Neuron (in vitro differentiated cells): ENCODE measurements at regions not wholly inside any gene's neighbourhood (a gene's known extent, or its start where the extent isn't known, plus 50 kb on each side); places are given as distances from the start of the nearest gene placed in this dataset.

Source experiments
- H2AFZ ChIP-seq: one replicate; pipeline ENCODE4 v1.6.1; 2013; ENCODE audit warnings: low read depth, mild to moderate bottlenecking, inconsistent platforms, low read length, moderate library complexity
- H3K27me3 ChIP-seq: one replicate; pipeline ENCODE4 v1.6.1; 2013; ENCODE audit warnings: low read length; ENCODE audit not compliant: insufficient read depth
- H3K36me3 ChIP-seq: one replicate; pipeline ENCODE4 v1.6.1; 2013; ENCODE audit warnings: low read length; ENCODE audit not compliant: insufficient read depth
- H3K4me1 ChIP-seq: one replicate; pipeline ENCODE4 v1.6.1; 2013; ENCODE audit warnings: low read length; ENCODE audit not compliant: insufficient read depth
- H3K4me3 ChIP-seq: 2 replicates; pipeline ENCODE4 v1.5.1; 2013; ENCODE audit warnings: mild to moderate bottlenecking, low read length, moderate library complexity
- H3K9me3 ChIP-seq: one replicate; pipeline ENCODE4 v1.6.1; 2013; ENCODE audit warnings: low read length

DNA sequence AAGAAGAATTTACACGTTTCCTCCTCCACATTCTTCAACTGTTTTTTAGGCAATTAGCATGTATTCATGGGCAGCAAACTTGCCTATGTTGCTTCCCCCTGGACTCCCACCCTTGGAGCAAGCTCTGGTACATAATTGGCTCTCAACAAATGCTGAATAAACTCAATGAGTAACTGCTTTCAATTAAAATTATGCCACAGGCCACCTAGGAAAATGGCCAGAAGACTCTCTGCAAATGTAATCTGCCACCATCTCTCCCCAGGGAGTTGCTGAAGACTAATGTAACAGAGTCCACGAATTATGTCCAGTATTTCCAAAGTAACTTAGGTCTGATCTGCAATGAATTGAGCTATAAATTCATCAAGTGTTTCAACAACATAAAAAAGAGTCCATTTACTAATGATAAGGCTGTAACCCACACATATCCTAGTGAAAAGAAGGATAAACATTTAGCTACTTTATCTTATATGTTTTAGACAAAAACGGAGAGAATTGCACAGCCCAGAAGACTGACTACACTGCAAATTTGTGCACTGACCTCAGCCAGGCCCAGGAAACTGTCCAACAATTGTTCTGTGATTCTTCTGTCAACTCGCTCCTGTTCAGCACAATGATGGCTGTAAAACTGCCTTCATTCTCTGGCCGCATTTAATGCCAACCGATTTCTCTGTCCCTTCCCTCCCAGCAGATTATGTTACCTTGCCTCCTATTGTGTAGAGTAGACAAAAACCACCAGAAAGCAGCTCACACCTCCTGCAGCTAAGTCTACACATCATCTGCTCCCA is 808.6 kb upstream of the ARGLU1 start:
- Histone ChIP-seq H3K4me3 (no peak overlapping the region), H3K4me1 (no peaks in the 10 kb centered on the region), H2AFZ (no peak overlapping the region), H3K9me3 (no peaks in the 10 kb centered on the region), H3K36me3 (no peaks in the 10 kb centered on the region), H3K27me3 (no peaks in the 10 kb centered on the region)

DNA sequence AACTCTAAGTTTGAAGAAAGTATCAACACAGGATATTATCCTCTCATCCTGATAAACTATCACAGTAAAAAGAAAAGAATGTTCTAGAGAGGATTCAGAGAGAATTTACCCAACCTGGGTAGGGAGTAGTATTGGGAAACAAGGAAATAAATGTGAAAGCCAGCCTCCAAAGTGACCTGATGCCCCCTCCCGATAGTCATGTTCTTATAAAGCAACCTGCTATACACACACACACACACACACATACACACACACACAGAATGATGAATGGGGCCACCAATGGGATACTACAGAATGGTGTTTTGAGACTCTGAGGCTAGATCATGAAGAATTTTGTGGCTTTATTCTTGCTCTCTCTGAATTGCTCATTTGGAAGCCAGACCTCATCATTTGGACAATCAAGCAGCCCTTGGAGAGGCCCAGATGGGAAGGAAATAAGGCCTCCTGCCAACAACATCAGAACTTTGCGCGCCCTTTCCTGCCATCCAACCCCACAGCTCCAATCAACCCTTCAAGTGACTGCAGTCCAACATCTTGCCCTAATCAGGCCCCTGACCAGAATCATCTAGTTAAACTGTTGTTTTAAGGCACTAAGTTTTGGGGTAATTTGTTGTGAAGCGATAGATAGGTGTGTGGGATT is 807.9 kb upstream of the ARGLU1 start:
- no peak overlapping the region for H3K4me3 ChIP-seq
- H3K4me1 ChIP-seq, result no peaks in the 10 kb centered on the region
- no peaks in the 10 kb centered on the region for H3K9me3 ChIP-seq
- H2AFZ ChIP-seq, result no peak overlapping the region
- no peaks in the 10 kb centered on the region for H3K27me3 ChIP-seq
- H3K36me3 ChIP-seq, result no peaks in the 10 kb centered on the region

GRCh38 chr13:107374038-107374437 is 806.1 kb upstream of the ARGLU1 start:
- Histone ChIP-seq H3K9me3 (no peaks in the 10 kb centered on the region), H2AFZ (no peak overlapping the region), H3K4me3 (no peak overlapping the region), H3K36me3 (no peaks in the 10 kb centered on the region), H3K4me1 (no peaks in the 10 kb centered on the region), H3K27me3 (no peaks in the 10 kb centered on the region)

DNA sequence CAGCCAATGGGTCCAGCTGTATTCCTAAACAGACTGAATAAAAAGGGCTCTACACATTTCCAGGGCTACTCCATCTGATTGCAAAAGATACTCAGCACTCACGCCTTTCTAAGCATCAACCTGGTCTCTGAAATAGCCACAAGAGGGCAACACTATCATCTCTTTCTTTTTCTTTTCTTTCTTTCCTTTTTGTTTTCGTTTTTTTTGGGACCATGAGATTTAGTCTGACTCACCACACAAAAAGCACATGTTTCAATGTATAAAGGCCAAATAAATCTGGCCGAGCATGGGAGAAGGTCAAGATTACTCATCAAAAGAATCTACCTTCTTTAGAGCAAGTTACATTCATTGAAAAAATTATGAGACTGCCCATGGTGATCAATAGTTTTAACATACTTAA is 805.6 kb upstream of the ARGLU1 start:
- Histone ChIP-seq H2AFZ (no peak overlapping the region), H3K9me3 (no peaks in the 10 kb centered on the region), H3K36me3 (no peaks in the 10 kb centered on the region), H3K4me3 (no peak overlapping the region), H3K4me1 (no peaks in the 10 kb centered on the region), H3K27me3 (no peaks in the 10 kb centered on the region)

- Histone ChIP-seq H3K36me3 (no peaks in the 10 kb centered on the region), H3K27me3 (peaks cover 2% of the 10 kb centered on the region), H2AFZ (no peak overlapping the region), H3K4me1 (no peaks in the 10 kb centered on the region), H3K9me3 (no peaks in the 10 kb centered on the region), H3K4me3 (no peak overlapping the region)
These were observed 802.3 kb upstream of the ARGLU1 start for GRCh38 chr13:107370015-107370785.

DNA sequence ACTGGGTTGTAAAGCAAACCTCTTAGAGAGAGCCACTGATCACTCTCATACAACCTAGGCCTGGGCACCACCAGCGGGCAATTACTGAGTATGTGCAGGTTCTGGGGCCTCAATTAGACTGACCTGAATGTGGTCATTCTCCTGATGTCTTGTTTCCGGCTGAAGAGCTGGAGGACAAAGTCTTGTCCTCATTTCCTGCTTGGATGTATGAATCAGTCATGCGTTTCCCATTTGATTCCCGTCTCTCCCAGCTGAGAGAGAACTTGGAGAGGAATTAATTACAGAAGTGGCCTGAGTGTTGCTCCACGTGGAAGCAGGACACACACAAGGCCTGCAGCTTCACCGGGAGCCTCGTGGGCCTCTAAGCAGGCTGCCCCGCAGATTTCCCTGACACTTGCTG is 799.3 kb upstream of the ARGLU1 start:
- H3K4me1 ChIP-seq, result no peaks in the 10 kb centered on the region
- no peak overlapping the region for H3K4me3 ChIP-seq
- H3K27me3 ChIP-seq, result peaks cover 2% of the 10 kb centered on the region
- no peaks in the 10 kb centered on the region for H3K36me3 ChIP-seq
- H2AFZ ChIP-seq, result no peak overlapping the region
- H3K9me3 ChIP-seq, result no peaks in the 10 kb centered on the region

DNA sequence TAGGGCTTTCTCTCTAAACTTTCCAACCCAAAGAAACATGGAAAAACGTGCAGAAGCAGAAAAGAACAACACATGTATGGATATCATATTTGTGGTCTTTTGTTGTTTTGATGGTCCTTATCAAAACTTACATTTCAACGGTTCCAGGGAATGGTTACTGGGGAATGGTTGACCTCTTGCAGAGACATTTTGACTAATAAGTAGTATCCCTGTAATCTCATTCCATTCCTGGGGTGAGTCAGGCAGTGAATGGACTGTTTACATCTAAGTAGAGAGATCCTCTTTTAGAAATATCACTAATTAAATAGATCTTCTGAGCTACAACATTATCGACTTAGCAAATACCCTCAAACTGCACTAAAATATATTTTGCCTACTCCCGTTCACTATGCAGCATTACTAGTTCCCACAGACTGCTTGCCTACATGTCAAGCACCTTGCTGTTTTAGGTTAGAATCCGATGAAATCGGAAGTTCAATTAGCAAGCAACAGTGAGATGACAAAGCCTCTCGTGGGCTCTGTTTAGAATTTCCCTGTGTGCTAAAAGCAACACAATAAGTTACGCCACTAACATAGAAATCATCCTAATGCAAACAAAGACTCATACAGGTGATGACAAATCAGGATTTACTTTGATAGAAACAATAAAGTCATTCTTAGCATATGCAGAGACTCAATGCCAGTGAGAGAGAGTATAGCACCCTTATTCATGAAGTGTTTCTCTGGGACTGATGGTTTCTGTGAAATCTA is 797.7 kb upstream of the ARGLU1 start:
- Histone ChIP-seq H3K4me1 (no peaks in the 10 kb centered on the region), H2AFZ (no peak overlapping the region), H3K4me3 (no peak overlapping the region), H3K27me3 (peaks cover 2% of the 10 kb centered on the region), H3K36me3 (no peaks in the 10 kb centered on the region), H3K9me3 (no peaks in the 10 kb centered on the region)

DNA sequence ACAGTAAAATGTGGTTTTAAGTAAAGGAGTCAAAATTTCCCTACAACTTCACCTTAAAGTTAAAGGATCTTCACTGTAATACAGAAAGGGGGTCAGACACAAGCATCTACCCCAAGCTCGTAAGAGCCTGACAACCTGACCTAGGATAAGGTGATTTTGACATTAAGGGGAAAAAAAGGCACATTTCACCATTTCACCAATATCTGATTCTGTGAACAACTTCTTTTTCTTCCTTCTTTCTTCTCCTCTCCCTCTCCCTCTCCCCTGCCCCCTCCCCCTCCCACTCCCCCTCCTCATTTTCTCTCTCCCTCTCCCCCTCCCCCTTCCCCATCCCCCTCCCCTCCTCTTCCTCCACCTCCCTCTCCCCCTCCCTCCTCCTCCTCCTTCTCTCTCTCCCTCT is 796.7 kb upstream of the ARGLU1 start:
- Histone ChIP-seq H3K9me3 (no peaks in the 10 kb centered on the region), H3K27me3 (peaks cover 2% of the 10 kb centered on the region), H3K4me1 (no peaks in the 10 kb centered on the region), H3K4me3 (no peak overlapping the region), H2AFZ (no peak overlapping the region), H3K36me3 (no peaks in the 10 kb centered on the region)

- no peaks in the 10 kb centered on the region for H3K9me3 ChIP-seq
- no peaks in the 10 kb centered on the region for H3K4me1 ChIP-seq
- H3K27me3 ChIP-seq, result no peaks in the 10 kb centered on the region
- H3K4me3 ChIP-seq, result no peak overlapping the region
- H3K36me3 ChIP-seq, result no peaks in the 10 kb centered on the region
- no peak overlapping the region for H2AFZ ChIP-seq
These were observed 793.7 kb upstream of the ARGLU1 start for GRCh38 chr13:107361666-107362065.

DNA sequence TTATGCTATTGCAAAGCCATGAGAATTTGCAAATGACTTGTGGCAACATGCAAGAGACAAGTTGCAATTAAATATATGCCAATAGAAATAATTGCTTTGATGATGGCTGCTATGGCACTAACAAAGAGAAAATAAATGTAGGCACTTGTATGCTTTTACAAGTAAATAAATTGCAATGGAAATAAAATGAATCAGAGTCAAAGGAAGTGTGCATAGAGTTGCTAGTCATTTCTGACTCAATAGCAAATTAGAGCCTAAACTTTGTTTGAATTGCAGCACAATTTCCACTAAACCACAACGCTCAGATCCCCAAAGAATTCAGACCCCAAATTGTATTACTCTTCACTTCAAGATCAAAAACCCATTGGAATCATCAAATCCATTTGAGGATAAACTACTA is 792.1 kb upstream of the ARGLU1 start:
- H2AFZ ChIP-seq, result no peak overlapping the region
- no peaks in the 10 kb centered on the region for H3K36me3 ChIP-seq
- H3K9me3 ChIP-seq, result no peaks in the 10 kb centered on the region
- no peak overlapping the region for H3K4me3 ChIP-seq
- no peaks in the 10 kb centered on the region for H3K27me3 ChIP-seq
- no peaks in the 10 kb centered on the region for H3K4me1 ChIP-seq

DNA sequence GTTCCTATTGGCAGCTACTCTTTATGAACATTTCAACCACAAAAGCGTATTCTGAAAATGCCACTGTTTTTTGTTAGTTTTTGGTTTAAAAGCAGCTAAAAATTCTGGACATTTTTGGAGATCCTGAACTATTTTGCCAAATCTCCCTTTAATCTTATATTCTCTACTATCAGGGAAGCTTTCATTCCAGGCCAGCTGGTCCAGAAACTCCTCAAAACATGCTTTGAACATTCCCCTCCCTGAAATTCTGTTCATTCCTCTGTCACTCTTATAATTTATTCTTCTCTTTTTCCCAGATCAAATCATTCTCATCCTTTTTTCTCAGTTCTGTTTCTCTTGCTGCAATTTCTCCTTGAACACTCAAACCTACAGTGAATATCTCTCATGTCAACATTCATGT is 790.9 kb upstream of the ARGLU1 start:
- H3K9me3 ChIP-seq, result no peaks in the 10 kb centered on the region
- no peak overlapping the region for H3K4me3 ChIP-seq
- H3K27me3 ChIP-seq, result no peaks in the 10 kb centered on the region
- H3K36me3 ChIP-seq, result no peaks in the 10 kb centered on the region
- H2AFZ ChIP-seq, result no peak overlapping the region
- H3K4me1 ChIP-seq, result no peaks in the 10 kb centered on the region

DNA sequence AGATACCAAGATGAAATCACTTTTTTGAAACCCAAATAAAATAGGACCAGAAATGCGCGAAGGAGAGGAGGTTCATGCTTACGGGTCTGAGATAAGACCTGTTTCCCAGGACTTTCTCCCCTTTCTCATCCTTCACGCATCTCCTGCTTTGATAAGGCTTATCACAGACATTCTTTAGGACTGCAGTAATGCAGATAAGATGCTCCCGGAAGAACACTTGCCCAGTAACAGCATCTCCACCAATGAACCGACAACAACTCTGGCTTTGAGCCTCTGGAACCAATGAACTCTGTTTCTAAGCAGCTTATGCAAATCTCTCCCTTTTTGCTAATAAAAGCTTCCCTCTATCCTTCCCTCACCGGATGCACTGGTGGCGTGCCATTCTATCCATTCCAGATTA is 783.4 kb upstream of the ARGLU1 start:
- no peaks in the 10 kb centered on the region for H3K36me3 ChIP-seq
- H3K4me3 ChIP-seq, result no peak overlapping the region
- no peaks in the 10 kb centered on the region for H3K9me3 ChIP-seq
- no peak overlapping the region for H2AFZ ChIP-seq
- no peaks in the 10 kb centered on the region for H3K27me3 ChIP-seq
- H3K4me1 ChIP-seq, result no peaks in the 10 kb centered on the region

GRCh38 chr13:107348925-107349324 is 781.0 kb upstream of the ARGLU1 start:
- Histone ChIP-seq H3K4me3 (no peak overlapping the region), H3K4me1 (no peaks in the 10 kb centered on the region), H3K27me3 (no peaks in the 10 kb centered on the region), H3K9me3 (no peaks in the 10 kb centered on the region), H3K36me3 (no peaks in the 10 kb centered on the region), H2AFZ (no peak overlapping the region)
